H9 (cell line): ENCODE measurements at regions not wholly inside any gene's neighbourhood (a gene's known extent, or its start where the extent isn't known, plus 50 kb on each side); places are given as distances from the start of the nearest gene placed in this dataset.

Source experiments
- DNase-seq: peaks from one replicate; pipeline ENCODE4 v3.0.0-alpha.2; 2017
- H2AFZ ChIP-seq: one replicate; pipeline ENCODE4 v1.6.1; 2013; ENCODE audit warnings: mild to moderate bottlenecking, low read length, control low read depth, moderate library complexity
- H2AK5ac ChIP-seq: 2 replicates; pipeline ENCODE4 v1.6.1; 2013; ENCODE audit warnings: low read length, control low read depth, mixed read lengths; ENCODE audit not compliant: insufficient read length
- H2BK120ac ChIP-seq: one replicate; pipeline ENCODE4 v1.6.1; 2013; ENCODE audit warnings: low read depth, mild to moderate bottlenecking, low read length, control low read depth, inconsistent platforms; ENCODE audit not compliant: poor library complexity, severe bottlenecking
- H2BK12ac ChIP-seq: 2 replicates; pipeline ENCODE4 v1.6.1; 2013; ENCODE audit warnings: low read length, control low read depth, mixed read lengths, low read depth; ENCODE audit not compliant: insufficient read length
- H2BK15ac ChIP-seq: 2 replicates; pipeline ENCODE4 v1.6.1; 2013; ENCODE audit warnings: low read depth, low read length, control low read depth
- H2BK20ac ChIP-seq: one replicate; pipeline ENCODE4 v1.6.1; 2013; ENCODE audit warnings: low read depth, mild to moderate bottlenecking, low read length, control low read depth, inconsistent platforms; ENCODE audit not compliant: poor library complexity, severe bottlenecking
- H2BK5ac ChIP-seq: 2 replicates; pipeline ENCODE4 v1.6.1; 2013; ENCODE audit warnings: low read length, control low read depth, mixed read lengths; ENCODE audit not compliant: insufficient read length
- H3K14ac ChIP-seq: 2 replicates; pipeline ENCODE4 v1.6.1; 2013; ENCODE audit warnings: low read length, control low read depth; ENCODE audit not compliant: insufficient read depth
- H3K18ac ChIP-seq: 2 replicates; pipeline ENCODE4 v1.6.1; 2013; ENCODE audit warnings: low read depth, mild to moderate bottlenecking, mixed read lengths, low read length, control low read depth; ENCODE audit not compliant: insufficient read length
- H3K23ac ChIP-seq: 2 replicates; pipeline ENCODE4 v1.6.1; 2013; ENCODE audit warnings: low read length, control low read depth, mixed read lengths, low read depth; ENCODE audit not compliant: insufficient read length
- H3K23me2 ChIP-seq: 2 replicates; pipeline ENCODE4 v1.6.1; 2013; ENCODE audit warnings: low read depth, mild to moderate bottlenecking, mixed read lengths, low read length, control low read depth; ENCODE audit not compliant: insufficient read length, poor library complexity, severe bottlenecking
- H3K27ac ChIP-seq: 2 replicates; pipeline ENCODE4 v1.5.1; 2013; ENCODE audit warnings: low read length, control low read depth, mixed read lengths, low read depth; ENCODE audit not compliant: insufficient read length
- H3K27me3 ChIP-seq: 2 replicates; pipeline ENCODE4 v1.6.1; 2013; ENCODE audit warnings: low read length, control low read depth, inconsistent platforms; ENCODE audit not compliant: insufficient read depth
- H3K4ac ChIP-seq: 2 replicates; pipeline ENCODE4 v1.6.1; 2013; ENCODE audit warnings: low read depth, mild to moderate bottlenecking, control low read depth, inconsistent platforms, low read length, moderate library complexity
- H3K4me1 ChIP-seq: 2 replicates; pipeline ENCODE4 v1.6.1; 2013; ENCODE audit warnings: low read length, control low read depth, inconsistent platforms; ENCODE audit not compliant: insufficient read depth
- H3K4me2 ChIP-seq: 2 replicates; pipeline ENCODE4 v1.6.1; 2013; ENCODE audit warnings: low read length, control low read depth, mixed read lengths; ENCODE audit not compliant: insufficient read length, insufficient read depth
- H3K56ac ChIP-seq: 2 replicates; pipeline ENCODE4 v1.6.1; 2013; ENCODE audit warnings: low read depth, mild to moderate bottlenecking, mixed read lengths, low read length, control low read depth; ENCODE audit not compliant: insufficient read length
- H3K79me1 ChIP-seq: 2 replicates; pipeline ENCODE4 v1.6.1; 2013; ENCODE audit warnings: low read depth, mild to moderate bottlenecking, moderate library complexity, low read length, control low read depth, inconsistent platforms; ENCODE audit not compliant: insufficient read depth, poor library complexity, severe bottlenecking
- H3K79me2 ChIP-seq: 2 replicates; pipeline ENCODE4 v1.6.1; 2013; ENCODE audit warnings: low read length, control low read depth, inconsistent platforms; ENCODE audit not compliant: insufficient read depth
- H3K9ac ChIP-seq: 2 replicates; pipeline ENCODE4 v1.6.1; 2013; ENCODE audit warnings: low read length, control low read depth, mixed read lengths; ENCODE audit not compliant: insufficient read length; ENCODE audit errors: extremely low read depth
- H3K9me3 ChIP-seq: one replicate; pipeline ENCODE4 v1.6.1; 2013; ENCODE audit warnings: low read depth, low read length, inconsistent platforms; ENCODE audit not compliant: control insufficient read depth
- H3T11ph ChIP-seq: one replicate; pipeline ENCODE4 v1.6.1; 2013; ENCODE audit warnings: mild to moderate bottlenecking, low read length, control low read depth, inconsistent platforms
- H4K20me1 ChIP-seq: one replicate; pipeline ENCODE4 v1.6.1; 2013; ENCODE audit not compliant: control insufficient read depth, insufficient read length, insufficient read depth
- H4K5ac ChIP-seq: 2 replicates; pipeline ENCODE4 v1.6.1; 2013; ENCODE audit warnings: low read depth, mild to moderate bottlenecking, mixed read lengths, low read length, control low read depth; ENCODE audit not compliant: insufficient read length
- H4K8ac ChIP-seq: replicated peaks from 2 replicates; pipeline ENCODE4 v1.6.1; 2013; ENCODE audit warnings: low read length, control low read depth, mixed read lengths, low read depth; ENCODE audit not compliant: insufficient read length
- H4K91ac ChIP-seq: 2 replicates; pipeline ENCODE4 v1.6.1; 2013; ENCODE audit warnings: low read depth, mild to moderate bottlenecking, moderate library complexity, mixed read lengths, low read length, control low read depth; ENCODE audit not compliant: insufficient read length
- H3K27ac Mint-ChIP-seq, 3 experiments: 2 replicates in 2 of 3; 3 replicates in 1 of 3; pipeline ENCODE4 v1.8.0; 2020 to 2021; ENCODE audit warnings: mixed read lengths in 3 of 3, mild to moderate bottlenecking in 1 of 3, moderate library complexity in 1 of 3
- H3K27me3 Mint-ChIP-seq: 2 replicates; pipeline ENCODE4 v1.8.0; 2021; ENCODE audit warnings: low read depth, mild to moderate bottlenecking, moderate library complexity, mixed read lengths
- H3K36me3 Mint-ChIP-seq, 3 experiments: 2 replicates in 2 of 3; 3 replicates in 1 of 3; pipeline ENCODE4 v1.8.0; 2020 to 2021; ENCODE audit warnings: low read depth in 3 of 3, mixed read lengths in 3 of 3; ENCODE audit not compliant: insufficient read depth in 1 of 3
- H3K4me1 Mint-ChIP-seq, 2 experiments: 2 replicates each; pipeline ENCODE4 v1.8.0; 2020; ENCODE audit warnings: mixed read lengths in 2 of 2
- H3K4me3 Mint-ChIP-seq, 2 experiments: 2 replicates in 1 of 2; 3 replicates in 1 of 2; pipeline ENCODE4 v1.8.0; 2020 to 2021; ENCODE audit warnings: mild to moderate bottlenecking in 2 of 2, mixed read lengths in 2 of 2, moderate library complexity in 1 of 2
- H3K9me3 Mint-ChIP-seq, 2 experiments: 2 replicates in 1 of 2; 3 replicates in 1 of 2; pipeline ENCODE4 v1.8.0; 2020; ENCODE audit warnings: mild to moderate bottlenecking in 2 of 2, mixed read lengths in 2 of 2, moderate library complexity in 1 of 2
- WGBS: extraction: QIAGEN DNeasy Blood & Tissue Kit; methylation state at CpG from one replicate; pipeline ENCODE4 v1.1.7; 2013; ENCODE audit warnings: missing lambda C conversion rate, low lambda C conversion rate, mixed read lengths; ENCODE audit not compliant: insufficient read length; ENCODE audit errors: extremely low coverage; 5-methylcytosine and 5-hydroxymethylcytosine counted together
- TF ChIP-seq, protein P1 (sequence below): fragments of 200-600 bp; sonication (generic); conservative IDR thresholded peaks from 3 replicates; pipeline ENCODE4 v1.8.0; 2021; ENCODE audit warnings: antibody characterized with exemption, mild to moderate bottlenecking

- H3K23me2 ChIP-seq, result no peaks in the 10 kb centered on the region
- H3K18ac ChIP-seq, result no peak overlapping the region
- no peaks in the 10 kb centered on the region for H3K79me1 ChIP-seq
- H4K8ac ChIP-seq, result no peak overlapping the region
- no peak overlapping the region for H2BK12ac ChIP-seq
- H3K27ac ChIP-seq, result no peak overlapping the region
- no peak overlapping the region for H3T11ph ChIP-seq
- H3K9ac ChIP-seq, result no peak overlapping the region
- H4K20me1 ChIP-seq, result no peaks in the 10 kb centered on the region
- H2AFZ ChIP-seq, result no peak overlapping the region
- H4K91ac ChIP-seq, result no peak overlapping the region
- no peak overlapping the region for H2AK5ac ChIP-seq
- H3K56ac ChIP-seq, result no peak overlapping the region
- no peak overlapping the region for H3K4me2 ChIP-seq
- no peak overlapping the region for H2BK120ac ChIP-seq
- H3K23ac ChIP-seq, result no peak overlapping the region
- H2BK15ac ChIP-seq, result no peak overlapping the region
- H3K36me3 Mint-ChIP-seq, result no peaks in the 10 kb centered on the region; a peak in 1 of 7 replicates
- DNase-seq, result peak; percentile 22
- H3K9me3 ChIP-seq, result no peaks in the 10 kb centered on the region
- H3K14ac ChIP-seq, result no peak overlapping the region
- H4K5ac ChIP-seq, result no peak overlapping the region
- TF ChIP-seq, protein P1, sequence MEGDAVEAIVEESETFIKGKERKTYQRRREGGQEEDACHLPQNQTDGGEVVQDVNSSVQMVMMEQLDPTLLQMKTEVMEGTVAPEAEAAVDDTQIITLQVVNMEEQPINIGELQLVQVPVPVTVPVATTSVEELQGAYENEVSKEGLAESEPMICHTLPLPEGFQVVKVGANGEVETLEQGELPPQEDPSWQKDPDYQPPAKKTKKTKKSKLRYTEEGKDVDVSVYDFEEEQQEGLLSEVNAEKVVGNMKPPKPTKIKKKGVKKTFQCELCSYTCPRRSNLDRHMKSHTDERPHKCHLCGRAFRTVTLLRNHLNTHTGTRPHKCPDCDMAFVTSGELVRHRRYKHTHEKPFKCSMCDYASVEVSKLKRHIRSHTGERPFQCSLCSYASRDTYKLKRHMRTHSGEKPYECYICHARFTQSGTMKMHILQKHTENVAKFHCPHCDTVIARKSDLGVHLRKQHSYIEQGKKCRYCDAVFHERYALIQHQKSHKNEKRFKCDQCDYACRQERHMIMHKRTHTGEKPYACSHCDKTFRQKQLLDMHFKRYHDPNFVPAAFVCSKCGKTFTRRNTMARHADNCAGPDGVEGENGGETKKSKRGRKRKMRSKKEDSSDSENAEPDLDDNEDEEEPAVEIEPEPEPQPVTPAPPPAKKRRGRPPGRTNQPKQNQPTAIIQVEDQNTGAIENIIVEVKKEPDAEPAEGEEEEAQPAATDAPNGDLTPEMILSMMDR, result no peak
- no peak overlapping the region for H3K4ac ChIP-seq
- H3K27me3 Mint-ChIP-seq, result peaks cover 1% of the 10 kb centered on the region; the same call in 1 of the 2 replicates
- no peaks in the 10 kb centered on the region for H3K79me2 ChIP-seq
- no peaks in the 10 kb centered on the region; a peak in 1 of 5 replicates for H3K9me3 Mint-ChIP-seq
- no peak overlapping the region for H2BK5ac ChIP-seq
- peaks cover 48 to 55% of the 10 kb centered on the region in 2 experiments for H3K4me1 Mint-ChIP-seq
- H3K27ac Mint-ChIP-seq, result peak overlapping the region in 1 of 3 experiments; percentile 61; a peak in 2 of 7 replicates
- no peak overlapping the region; a peak in 1 of 5 replicates for H3K4me3 Mint-ChIP-seq
- H2BK20ac ChIP-seq, result no peak overlapping the region
- no CpG with 5 or more reads among the region's 28 CpGs for WGBS
- peaks cover 8% of the 10 kb centered on the region; the same call in 1 of the 2 replicates for H3K4me1 ChIP-seq
- H3K27me3 ChIP-seq, result no peaks in the 10 kb centered on the region
Observed at GRCh38 chr9:135220601-135221575, 133.4 kb downstream of the OLFM1 start.
